Peyer's patch (tissue), 4 donors: ENCODE measurements at regions not wholly inside any gene's neighbourhood (a gene's known extent, or its start where the extent isn't known, plus 50 kb on each side); places are given as distances from the start of the nearest gene placed in this dataset.

Experiments used
- DNase-seq, 3 donors: peaks; one replicate each; pipeline ENCODE4 v3.0.0-alpha.2; 2017 to 2019
- H3K27ac ChIP-seq, 4 donors: fragments of 200-600 bp; sonication (generic); one replicate each; pipeline ENCODE4 v1.5.1; 2016 to 2019
- H3K27me3 ChIP-seq, 2 donors: fragments of 200-600 bp; sonication (generic); one replicate each; pipeline ENCODE4 v1.5.1; 2019
- H3K36me3 ChIP-seq, 3 donors: fragments of 200-600 bp; sonication (generic); one replicate each; pipeline ENCODE4 v1.5.1; 2016 to 2019
- H3K4me1 ChIP-seq, 4 donors: fragments of 200-600 bp; sonication (generic); one replicate each; pipeline ENCODE4 v1.5.1; 2016 to 2019
- H3K4me3 ChIP-seq, 4 donors: fragments of 200-600 bp; sonication (generic); 1 replicate in 3 of 4; 2 replicates in 1 of 4; pipeline ENCODE4 v1.5.1; 2016 to 2019; ENCODE audit warnings: mild to moderate bottlenecking in 1 of 4
- H3K9me3 ChIP-seq, 4 donors: fragments of 200-600 bp; sonication (generic); one replicate each; pipeline ENCODE4 v1.5.1; 2016 to 2019; ENCODE audit warnings: mild to moderate bottlenecking in 1 of 4
- CTCF ChIP-seq, 6 experiments: fragments of 450-650 bp in 4 of 6; fragments of 200-600 bp in 2 of 6; sonication (generic) in 1 of 6; IDR thresholded peaks; one replicate each; pipeline ENCODE4 v1.5.1; 2017 to 2019; ENCODE audit warnings: antibody characterized with exemption in 6 of 6, mild to moderate bottlenecking in 3 of 6, moderate library complexity in 1 of 6
- POLR2A ChIP-seq, 2 donors: fragments of 450-650 bp; IDR thresholded peaks; one replicate each; pipeline ENCODE4 v1.5.1; 2017; ENCODE audit warnings: antibody characterized with exemption in 2 of 2, mild to moderate bottlenecking in 2 of 2, moderate library complexity in 2 of 2

GRCh38 chr2:5242751-5243150 is 449.4 kb upstream of the SOX11 start:
- no peaks in the 10 kb centered on the region for H3K4me1 ChIP-seq
- no peaks in the 10 kb centered on the region for H3K27me3 ChIP-seq
- no peak overlapping the region for H3K4me3 ChIP-seq
- H3K9me3 ChIP-seq: peaks cover 0 to 3% (median 0%) of the 10 kb centered on the region in 4 donors
- TF ChIP-seq POLR2A (IDR thresholded peaks at IDR 0.05) (no peak), CTCF (IDR thresholded peaks at IDR 0.05) (no peak)
- no peak overlapping the region for H3K27ac ChIP-seq
- no peaks in the 10 kb centered on the region for H3K36me3 ChIP-seq
- no peak for DNase-seq

- no peaks in the 10 kb centered on the region for H3K27me3 ChIP-seq
- no peak overlapping the region for H3K27ac ChIP-seq
- no peak for DNase-seq
- H3K9me3 ChIP-seq: peaks cover 0 to 4% (median 0%) of the 10 kb centered on the region in 4 donors
- no peaks in the 10 kb centered on the region for H3K4me1 ChIP-seq
- H3K36me3 ChIP-seq: no peaks in the 10 kb centered on the region
- TF ChIP-seq POLR2A (IDR thresholded peaks at IDR 0.05): no peak
- no peak for TF ChIP-seq CTCF (IDR thresholded peaks at IDR 0.05)
- H3K4me3 ChIP-seq: no peak overlapping the region
Measured at GRCh38 chr2:5250482-5250881, 441.7 kb upstream of the SOX11 start.

- Histone ChIP-seq H3K9me3 (peaks cover 0 to 4% (median 0%) of the 10 kb centered on the region in 4 donors), H3K4me3 (no peak overlapping the region), H3K27ac (no peak overlapping the region), H3K4me1 (no peaks in the 10 kb centered on the region), H3K27me3 (no peaks in the 10 kb centered on the region), H3K36me3 (no peaks in the 10 kb centered on the region)
- DNase-seq: no peak
- TF ChIP-seq CTCF (IDR thresholded peaks at IDR 0.05) (no peak), POLR2A (IDR thresholded peaks at IDR 0.05) (no peak)
Measured at GRCh38 chr2:5253263-5253662, 438.9 kb upstream of the SOX11 start.

GRCh38 chr2:5254791-5255332 is 437.3 kb upstream of the SOX11 start:
- TF ChIP-seq CTCF (IDR thresholded peaks at IDR 0.05) (no peak), POLR2A (IDR thresholded peaks at IDR 0.05) (no peak)
- Histone ChIP-seq H3K27me3 (no peaks in the 10 kb centered on the region), H3K36me3 (no peaks in the 10 kb centered on the region), H3K4me1 (no peaks in the 10 kb centered on the region), H3K4me3 (no peak overlapping the region), H3K27ac (no peak overlapping the region), H3K9me3 (peaks cover 0 to 4% (median 0%) of the 10 kb centered on the region in 4 donors)
- DNase-seq: no peak

GRCh38 chr2:5263291-5263690 is 428.9 kb upstream of the SOX11 start:
- no peak overlapping the region for H3K27ac ChIP-seq
- DNase-seq: no peak
- H3K9me3 ChIP-seq: peaks cover 0 to 3% (median 0%) of the 10 kb centered on the region in 4 donors
- no peak overlapping the region for H3K4me3 ChIP-seq
- H3K4me1 ChIP-seq: no peaks in the 10 kb centered on the region
- no peaks in the 10 kb centered on the region for H3K36me3 ChIP-seq
- TF ChIP-seq POLR2A (IDR thresholded peaks at IDR 0.05) (no peak), CTCF (IDR thresholded peaks at IDR 0.05) (no peak)
- no peaks in the 10 kb centered on the region for H3K27me3 ChIP-seq

GRCh38 chr2:5264361-5264760 is 427.8 kb upstream of the SOX11 start:
- Histone ChIP-seq H3K36me3 (no peaks in the 10 kb centered on the region), H3K27me3 (no peaks in the 10 kb centered on the region), H3K4me3 (no peak overlapping the region), H3K9me3 (peaks cover 0 to 3% (median 0%) of the 10 kb centered on the region in 4 donors), H3K4me1 (no peaks in the 10 kb centered on the region), H3K27ac (no peak overlapping the region)
- TF ChIP-seq CTCF (IDR thresholded peaks at IDR 0.05): no peak
- DNase-seq: no peak
